SW480 (cell line): ENCODE measurements at regions not wholly inside any gene's neighbourhood (a gene's known extent, or its start where the extent isn't known, plus 50 kb on each side); places are given as distances from the start of the nearest gene placed in this dataset.
"Not testable (repeated sequence)": the region's sequence is repeated elsewhere in the genome, so short reads cannot be mapped to it uniquely, and the experiment has no call there.

Experiments used
- DNase-seq: peaks from one replicate; pipeline ENCODE4 v3.0.0-alpha.2; 2016; ENCODE audit warnings: low spot score

- DNase-seq = no peak
Measured at GRCh38 chr3:110391640-110392395, 679.8 kb upstream of the NECTIN3 start.

GRCh38 chr3:110393941-110394340, 677.7 kb upstream of the NECTIN3 start:
- no peak for DNase-seq

DNA sequence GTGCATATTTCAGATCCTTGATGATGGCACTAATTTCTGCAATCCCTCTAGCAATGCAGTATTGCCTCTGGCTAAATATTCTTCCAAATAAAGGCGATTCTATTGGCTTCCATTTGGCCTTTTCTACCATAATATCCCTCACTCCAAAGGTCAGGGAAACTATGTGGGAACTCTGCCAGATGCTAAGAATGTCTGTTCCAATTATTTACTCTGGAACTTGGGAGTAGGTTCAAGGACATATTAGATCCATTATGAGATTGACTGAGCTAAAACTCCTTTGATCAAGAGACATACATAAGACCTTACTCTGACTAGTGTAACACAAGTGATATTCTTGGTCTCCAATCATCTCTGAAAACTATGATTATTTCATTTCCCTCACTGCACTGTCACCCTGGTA, 674.5 kb upstream of the NECTIN3 start:
- no peak for DNase-seq

- DNase-seq = no peak
Measured at GRCh38 chr3:110400315-110400714, 671.3 kb upstream of the NECTIN3 start.

GRCh38 chr3:110405830-110406585, 665.6 kb upstream of the NECTIN3 start:
- DNase-seq = no peak

- DNase-seq = no peak
Measured at GRCh38 chr3:110413266-110413665, 658.4 kb upstream of the NECTIN3 start.

- no peak for DNase-seq
Measured at GRCh38 chr3:110413807-110414748, 657.5 kb upstream of the NECTIN3 start.

- DNase-seq = no peak
Measured at GRCh38 chr3:110414855-110415254, 656.8 kb upstream of the NECTIN3 start.

GRCh38 chr3:110419096-110419495, 652.5 kb upstream of the NECTIN3 start:
- no peak for DNase-seq

DNA sequence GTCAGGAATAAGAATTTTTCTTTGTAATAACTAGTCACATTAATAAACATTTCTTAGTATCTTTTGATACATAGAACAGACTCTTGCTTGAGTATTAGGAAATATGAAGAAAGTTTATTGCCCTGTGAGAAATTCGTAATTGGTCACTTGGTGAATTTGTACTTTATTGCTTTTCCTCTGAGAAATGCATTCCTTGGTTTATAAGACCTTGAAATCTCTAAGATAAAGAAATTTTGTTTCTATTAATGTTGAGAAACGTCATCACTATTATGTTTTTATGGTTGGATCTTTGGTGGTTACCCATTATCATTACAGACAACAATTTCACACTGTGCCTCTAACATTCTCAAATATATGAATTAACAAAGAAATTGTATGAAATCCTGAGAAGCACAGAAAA, 652.0 kb upstream of the NECTIN3 start:
- DNase-seq = no peak

GRCh38 chr3:110420158-110420641, 651.4 kb upstream of the NECTIN3 start:
- DNase-seq = no peak

- no peak for DNase-seq
Measured at GRCh38 chr3:110423276-110423675, 648.3 kb upstream of the NECTIN3 start.

DNA sequence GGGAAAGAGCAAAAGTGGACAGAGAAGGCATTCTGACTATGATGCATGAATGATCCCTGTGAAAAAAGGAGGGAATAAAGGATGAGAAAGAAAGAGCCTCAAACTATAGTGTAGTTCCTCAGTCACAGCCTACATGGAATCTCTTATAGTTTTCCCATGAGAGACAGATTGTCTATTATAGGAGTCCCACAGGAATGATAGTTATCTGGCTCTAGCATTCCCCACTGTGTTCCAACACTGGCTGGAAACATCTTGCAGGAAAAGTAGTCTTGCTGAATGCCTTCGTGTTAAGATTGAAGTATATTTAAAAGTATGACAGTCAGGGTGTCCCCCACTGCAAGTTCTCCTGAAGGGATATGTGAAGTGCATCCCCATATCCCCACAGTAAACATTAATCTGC, 641.5 kb upstream of the NECTIN3 start:
- no peak for DNase-seq

GRCh38 chr3:110436209-110436608, 635.4 kb upstream of the NECTIN3 start:
- no peak for DNase-seq

GRCh38 chr3:110440066-110440653, 631.5 kb upstream of the NECTIN3 start:
- not testable (repeated sequence) for DNase-seq

- DNase-seq = no peak
Measured at GRCh38 chr3:110454066-110454465, 617.5 kb upstream of the NECTIN3 start.

DNA sequence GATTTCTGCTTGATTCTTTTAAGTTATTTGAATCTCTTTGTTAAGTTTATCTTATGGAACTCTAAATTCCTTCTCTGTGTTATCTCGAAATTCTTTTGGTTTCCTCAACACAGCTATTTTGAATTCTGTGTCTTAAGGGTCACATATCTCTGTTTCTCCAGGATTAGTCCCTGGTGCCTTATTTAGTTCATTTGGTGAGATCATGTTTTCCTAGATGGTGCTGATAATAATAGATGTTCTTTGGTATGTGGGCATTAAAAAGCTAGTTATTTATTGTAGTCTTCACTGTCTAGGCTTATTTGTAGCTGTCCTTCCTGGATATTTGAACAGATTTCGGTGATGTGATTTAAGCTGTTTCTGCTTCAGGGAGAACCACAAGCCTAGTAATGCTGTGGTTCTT, 615.6 kb upstream of the NECTIN3 start:
- no peak for DNase-seq

GRCh38 chr3:110456438-110457138, 615.0 kb upstream of the NECTIN3 start:
- DNase-seq = no peak

DNA sequence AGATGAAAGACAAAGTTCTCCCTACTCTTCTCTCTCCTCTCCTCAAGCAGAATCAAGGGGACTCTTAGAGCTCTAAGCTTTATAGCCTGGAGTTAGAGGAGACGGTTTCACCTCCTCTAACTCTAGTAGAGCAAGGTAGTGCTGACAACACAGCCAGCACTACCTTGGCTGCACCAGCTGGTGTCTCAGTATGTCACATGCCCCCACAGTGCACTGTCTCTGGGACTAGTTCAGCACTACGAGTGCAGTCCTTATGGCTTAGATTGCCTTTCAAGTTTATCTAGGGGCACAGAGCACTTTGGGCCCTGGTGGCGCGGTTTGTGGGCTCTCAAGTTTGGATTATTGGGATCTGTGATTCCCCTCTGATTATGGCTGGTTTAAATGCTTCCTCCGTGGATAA, 614.1 kb upstream of the NECTIN3 start:
- no peak for DNase-seq

DNA sequence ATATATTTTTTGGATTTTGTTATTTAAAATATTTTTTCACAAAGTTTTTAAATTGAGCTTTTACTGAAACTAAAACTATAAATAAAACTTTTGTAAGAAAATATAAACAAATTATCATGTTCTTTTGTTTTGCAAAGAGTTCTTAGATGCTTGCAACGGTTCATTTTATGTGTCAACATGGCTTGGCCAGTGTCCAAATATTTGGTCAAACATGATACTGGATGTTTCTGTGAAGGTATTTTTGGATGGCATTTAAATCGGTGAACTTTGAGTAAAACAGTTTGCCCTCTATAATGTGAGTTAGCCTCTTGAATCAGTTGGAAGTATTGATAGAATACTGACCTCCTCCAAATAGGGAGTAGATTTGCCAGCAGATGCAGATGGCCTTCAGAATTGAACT, 612.6 kb upstream of the NECTIN3 start:
- no peak for DNase-seq

GRCh38 chr3:110470310-110470709, 601.3 kb upstream of the NECTIN3 start:
- DNase-seq = no peak
